Neural cell (in vitro differentiated cells): ENCODE measurements at regions not wholly inside any gene's neighbourhood (a gene's known extent, or its start where the extent isn't known, plus 50 kb on each side); places are given as distances from the start of the nearest gene placed in this dataset.
A peak's percentile ranks its signal among the peaks of the same experiment; 100 is the strongest.

Experiments used
- H2AFZ ChIP-seq: fragments of 200-600, 300-800 bp; sonication (generic), shearing (Covaris generic); 2 replicates; pipeline ENCODE4 v1.6.0; 2014; ENCODE audit warnings: low read depth, mild to moderate bottlenecking, antibody characterized with exemption, low read length, moderate library complexity
- H3F3A ChIP-seq: fragments of 200-600 bp; shearing (Covaris generic); 2 replicates; pipeline ENCODE4 v1.6.1; 2016; ENCODE audit warnings: mild to moderate bottlenecking, moderate library complexity, mixed read lengths, antibody characterized with exemption, low read length; ENCODE audit not compliant: insufficient read depth, poor library complexity, severe bottlenecking
- H3K27ac ChIP-seq: fragments of 200-600, 300-800 bp; sonication (generic), shearing (Covaris generic); 2 replicates; pipeline ENCODE4 v1.5.1; 2014; ENCODE audit warnings: mild to moderate bottlenecking, low read length, moderate library complexity
- H3K27me3 ChIP-seq: fragments of 300-800, 200-600 bp; sonication (generic), shearing (Covaris generic); 2 replicates; pipeline ENCODE4 v1.6.0; 2014; ENCODE audit warnings: mild to moderate bottlenecking, low read depth, low read length, moderate library complexity; ENCODE audit not compliant: insufficient read depth
- H3K36me3 ChIP-seq: fragments of 300-800, 200-600 bp; sonication (generic), shearing (Covaris generic); 2 replicates; pipeline ENCODE4 v1.5.1; 2014; ENCODE audit warnings: mild to moderate bottlenecking, antibody characterized with exemption, low read length, moderate library complexity; ENCODE audit not compliant: insufficient read depth
- H3K4me2 ChIP-seq: fragments of 300-800, 200-600 bp; sonication (generic), shearing (Covaris generic); 2 replicates; pipeline ENCODE4 v1.6.0; 2014; ENCODE audit warnings: mild to moderate bottlenecking, low read length
- H3K4me3 ChIP-seq: fragments of 300-800, 200-600 bp; sonication (generic), shearing (Covaris generic); 2 replicates; pipeline ENCODE4 v1.5.1; 2014; ENCODE audit warnings: mild to moderate bottlenecking, low read length, moderate library complexity
- H3K79me2 ChIP-seq: fragments of 200-600 bp; shearing (Covaris generic); replicated peaks from 2 replicates; pipeline ENCODE4 v1.6.0; 2014; ENCODE audit warnings: mild to moderate bottlenecking, low read length, moderate library complexity; ENCODE audit not compliant: insufficient read depth
- H3K9ac ChIP-seq: fragments of 300-800, 200-600 bp; sonication (generic), shearing (Covaris generic); 2 replicates; pipeline ENCODE4 v1.6.1; 2016; ENCODE audit warnings: mild to moderate bottlenecking, low read length, mixed read lengths
- H3K9me2 ChIP-seq: fragments of 200-600 bp; shearing (Covaris generic); 2 replicates; pipeline ENCODE4 v1.6.1; 2016; ENCODE audit warnings: mild to moderate bottlenecking, low read length, mixed read lengths; ENCODE audit not compliant: insufficient read depth
- H3K9me3 ChIP-seq: fragments of 200-600, 300-800 bp; sonication (generic), shearing (Covaris generic); 2 replicates; pipeline ENCODE4 v1.6.1; 2016; ENCODE audit warnings: mild to moderate bottlenecking, mixed run types, low read length, moderate library complexity, mixed read lengths
- H4K20me1 ChIP-seq: fragments of 200-600 bp; shearing (Covaris generic); 2 replicates; pipeline ENCODE4 v1.6.1; 2016; ENCODE audit warnings: mild to moderate bottlenecking, mixed run types; ENCODE audit not compliant: insufficient read depth
- CTCF ChIP-seq: fragments of 450-650 bp; IDR thresholded peaks from 2 replicates; pipeline ENCODE4 v1.5.1; 2014; ENCODE audit warnings: antibody characterized with exemption, mild to moderate bottlenecking, moderate library complexity; ENCODE audit not compliant: poor library complexity, severe bottlenecking
- EP300 ChIP-seq: fragments of 450-650 bp; conservative IDR thresholded peaks from 2 replicates; pipeline ENCODE4 v1.6.1; 2014; ENCODE audit warnings: antibody characterized with exemption, mild to moderate bottlenecking, moderate library complexity; ENCODE audit not compliant: poor library complexity, severe bottlenecking
- EZH2 ChIP-seq: fragments of 200-600, 300-800 bp; shearing (Covaris generic), sonication (generic); IDR thresholded peaks from 2 replicates; pipeline ENCODE4 v1.6.1; 2014; ENCODE audit warnings: antibody characterized with exemption, low read length, borderline replicate concordance, mild to moderate bottlenecking; ENCODE audit not compliant: insufficient read depth, poor library complexity, severe bottlenecking
- MXI1 ChIP-seq: fragments of 450-650 bp; conservative IDR thresholded peaks from 2 replicates; pipeline ENCODE4 v1.6.1; 2014; ENCODE audit warnings: antibody characterized with exemption, mild to moderate bottlenecking; ENCODE audit not compliant: poor library complexity, severe bottlenecking
- POLR2AphosphoS5 ChIP-seq: IDR thresholded peaks from 2 replicates; pipeline ENCODE4 v1.6.1; 2012
- RAD21 ChIP-seq: fragments of 450-650 bp; conservative IDR thresholded peaks from 2 replicates; pipeline ENCODE4 v1.6.1; 2014; ENCODE audit warnings: antibody characterized with exemption, mild to moderate bottlenecking, moderate library complexity
- SMC3 ChIP-seq: fragments of 450-650 bp; conservative IDR thresholded peaks from 2 replicates; pipeline ENCODE4 v1.6.1; 2014; ENCODE audit warnings: antibody characterized with exemption, mild to moderate bottlenecking, moderate library complexity; ENCODE audit not compliant: poor library complexity
- TAF1 ChIP-seq: IDR thresholded peaks from 2 replicates; pipeline ENCODE4 v1.6.1; 2012; ENCODE audit warnings: low read depth
- TF ChIP-seq, protein P1 (sequence below): IDR thresholded peaks from 2 replicates; pipeline ENCODE4 v1.6.1; 2012; ENCODE audit warnings: borderline replicate concordance

DNA sequence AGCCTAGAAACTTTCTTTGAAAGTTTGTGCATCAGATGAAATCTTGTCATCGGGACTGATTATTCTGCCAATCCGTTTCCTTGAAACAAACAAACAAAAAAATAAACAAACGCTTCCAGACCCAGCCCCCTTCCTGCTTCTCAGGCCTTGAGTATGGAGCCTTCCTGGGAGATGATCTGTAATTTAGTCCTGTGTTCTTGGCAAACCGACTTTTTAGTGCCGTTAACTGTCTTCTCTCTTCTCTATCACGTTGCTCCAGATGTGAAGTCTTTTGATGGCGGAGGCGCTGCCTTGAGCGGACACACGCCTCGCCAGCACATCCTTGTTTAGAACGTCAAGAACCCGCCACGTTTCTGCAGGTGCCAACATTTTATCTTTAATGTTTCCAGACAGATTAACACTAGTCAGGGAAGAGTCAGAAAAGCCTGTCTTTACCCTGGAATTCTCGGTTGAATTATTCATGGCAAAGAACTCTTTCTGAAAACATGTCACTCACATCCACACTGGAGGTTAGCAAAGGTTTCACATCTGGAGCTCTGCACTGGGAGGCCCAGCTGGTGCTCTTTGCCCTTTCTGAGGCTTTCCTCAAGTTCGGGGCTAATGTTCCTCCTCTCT is 265.7 kb upstream of the C1orf174 start:
- Histone ChIP-seq H4K20me1 (no peaks in the 10 kb centered on the region), H3K4me3 (no peak overlapping the region), H3F3A (no peaks in the 10 kb centered on the region), H3K36me3 (no peaks in the 10 kb centered on the region), H3K4me2 (no peak overlapping the region), H3K79me2 (no peaks in the 10 kb centered on the region), H3K9me3 (no peaks in the 10 kb centered on the region), H2AFZ (no peak overlapping the region), H3K27ac (peak overlapping the region; percentile 9), H3K27me3 (no peaks in the 10 kb centered on the region), H3K9ac (no peak overlapping the region), H3K9me2 (no peaks in the 10 kb centered on the region)
- TF ChIP-seq RAD21 (no peak), SMC3 (no peak), EP300 (peak; percentile 70), POLR2AphosphoS5 (peak; percentile 65)
- TF ChIP-seq, protein P1, sequence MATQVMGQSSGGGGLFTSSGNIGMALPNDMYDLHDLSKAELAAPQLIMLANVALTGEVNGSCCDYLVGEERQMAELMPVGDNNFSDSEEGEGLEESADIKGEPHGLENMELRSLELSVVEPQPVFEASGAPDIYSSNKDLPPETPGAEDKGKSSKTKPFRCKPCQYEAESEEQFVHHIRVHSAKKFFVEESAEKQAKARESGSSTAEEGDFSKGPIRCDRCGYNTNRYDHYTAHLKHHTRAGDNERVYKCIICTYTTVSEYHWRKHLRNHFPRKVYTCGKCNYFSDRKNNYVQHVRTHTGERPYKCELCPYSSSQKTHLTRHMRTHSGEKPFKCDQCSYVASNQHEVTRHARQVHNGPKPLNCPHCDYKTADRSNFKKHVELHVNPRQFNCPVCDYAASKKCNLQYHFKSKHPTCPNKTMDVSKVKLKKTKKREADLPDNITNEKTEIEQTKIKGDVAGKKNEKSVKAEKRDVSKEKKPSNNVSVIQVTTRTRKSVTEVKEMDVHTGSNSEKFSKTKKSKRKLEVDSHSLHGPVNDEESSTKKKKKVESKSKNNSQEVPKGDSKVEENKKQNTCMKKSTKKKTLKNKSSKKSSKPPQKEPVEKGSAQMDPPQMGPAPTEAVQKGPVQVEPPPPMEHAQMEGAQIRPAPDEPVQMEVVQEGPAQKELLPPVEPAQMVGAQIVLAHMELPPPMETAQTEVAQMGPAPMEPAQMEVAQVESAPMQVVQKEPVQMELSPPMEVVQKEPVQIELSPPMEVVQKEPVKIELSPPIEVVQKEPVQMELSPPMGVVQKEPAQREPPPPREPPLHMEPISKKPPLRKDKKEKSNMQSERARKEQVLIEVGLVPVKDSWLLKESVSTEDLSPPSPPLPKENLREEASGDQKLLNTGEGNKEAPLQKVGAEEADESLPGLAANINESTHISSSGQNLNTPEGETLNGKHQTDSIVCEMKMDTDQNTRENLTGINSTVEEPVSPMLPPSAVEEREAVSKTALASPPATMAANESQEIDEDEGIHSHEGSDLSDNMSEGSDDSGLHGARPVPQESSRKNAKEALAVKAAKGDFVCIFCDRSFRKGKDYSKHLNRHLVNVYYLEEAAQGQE: peak; percentile 98

GRCh38 chr1:4166713-4167112 is 266.6 kb upstream of the C1orf174 start:
- H2AFZ ChIP-seq: no peak overlapping the region
- no peak overlapping the region for H3K27ac ChIP-seq
- no peak overlapping the region for H3K4me2 ChIP-seq
- no peaks in the 10 kb centered on the region for H3F3A ChIP-seq
- H3K9ac ChIP-seq: no peak overlapping the region
- no peak overlapping the region for H3K4me3 ChIP-seq
- H3K79me2 ChIP-seq: no peaks in the 10 kb centered on the region
- no peaks in the 10 kb centered on the region for H4K20me1 ChIP-seq
- TF ChIP-seq MXI1 (no peak), SMC3 (no peak), EZH2 (no peak), CTCF (no peak), TAF1 (no peak), EP300 (no peak)
- H3K9me2 ChIP-seq: no peaks in the 10 kb centered on the region
- H3K27me3 ChIP-seq: no peaks in the 10 kb centered on the region
- no peaks in the 10 kb centered on the region for H3K9me3 ChIP-seq
- H3K36me3 ChIP-seq: no peaks in the 10 kb centered on the region
